WTC11 (cell line): ENCODE measurements at regions not wholly inside any gene's neighbourhood (a gene's known extent, or its start where the extent isn't known, plus 50 kb on each side); places are given as distances from the start of the nearest gene placed in this dataset.

Experiments
- ATAC-seq: fragments of 200-7000 bp; cut with Tn5 transposase; 2 replicates; pipeline ENCODE4 v1.10.0; 2021; ENCODE audit warnings: mild to moderate bottlenecking, moderate library complexity
- CTCF ChIA-PET: fragments of 300-600 bp; sonication (Branson Sonifier 250); formaldehyde crosslinking; loops from one replicate; lab custom pipeline; 2021; ENCODE audit warnings: antibody characterized with exemption; lab: Charles Lee
- POLR2A ChIA-PET: fragments of 350-600 bp; sonication (Branson Sonifier 250); formaldehyde crosslinking; loops from one replicate; lab custom pipeline; 2021; ENCODE audit warnings: antibody characterized with exemption; lab: Charles Lee
- DNase-seq: peaks from one replicate; pipeline ENCODE4 v3.0.0; 2021; ENCODE audit warnings: low spot score
- H3K27ac Mint-ChIP-seq: 2 replicates; pipeline ENCODE4 v1.8.0; 2021; ENCODE audit warnings: mixed read lengths
- H3K27me3 Mint-ChIP-seq: 2 replicates; pipeline ENCODE4 v1.8.0; 2021; ENCODE audit warnings: low read depth, mild to moderate bottlenecking, moderate library complexity, mixed read lengths
- H3K36me3 Mint-ChIP-seq: 2 replicates; pipeline ENCODE4 v1.8.0; 2021; ENCODE audit warnings: mixed read lengths
- H3K4me1 Mint-ChIP-seq: 2 replicates; pipeline ENCODE4 v1.8.0; 2022; ENCODE audit warnings: mixed read lengths
- H3K4me3 Mint-ChIP-seq: 2 replicates; pipeline ENCODE4 v1.8.0; 2021; ENCODE audit warnings: mild to moderate bottlenecking, moderate library complexity, mixed read lengths
- H3K9me3 Mint-ChIP-seq: 2 replicates; pipeline ENCODE4 v1.8.0; 2021; ENCODE audit warnings: mixed read lengths
- EMX1 ChIP-seq: fragments of 250-450 bp; sonication (Bioruptor Pico); IDR thresholded peaks from 2 replicates; pipeline ENCODE4 v1.8.0; 2021; ENCODE audit warnings: mild to moderate bottlenecking
- ESRRA ChIP-seq: sonication (generic); formaldehyde crosslinking; IDR thresholded peaks from 2 replicates; pipeline ENCODE4 v1.8.1; 2022; ENCODE audit warnings: mild to moderate bottlenecking, missing genetic modification reagents, borderline replicate concordance
- HMGA2 ChIP-seq: fragments of 250-450 bp; sonication (Bioruptor Pico); IDR thresholded peaks from 2 replicates; pipeline ENCODE4 v1.4.0; 2021; ENCODE audit warnings: mild to moderate bottlenecking, moderate library complexity
- JUN ChIP-seq: sonication (generic); formaldehyde crosslinking; IDR thresholded peaks from 2 replicates; pipeline ENCODE4 v1.8.0; 2023; ENCODE audit warnings: mild to moderate bottlenecking, missing genetic modification reagents
- MYBL2 ChIP-seq: sonication (generic); formaldehyde crosslinking; IDR thresholded peaks from 2 replicates; pipeline ENCODE4 v1.8.1; 2023; ENCODE audit warnings: mild to moderate bottlenecking, moderate library complexity, missing genetic modification reagents
- RELA ChIP-seq: sonication (generic); formaldehyde crosslinking; IDR thresholded peaks from 2 replicates; pipeline ENCODE4 v1.8.1; 2022; ENCODE audit warnings: missing genetic modification reagents, mild to moderate bottlenecking, borderline replicate concordance
- TCF7 ChIP-seq: sonication (generic); formaldehyde crosslinking; IDR thresholded peaks from 2 replicates; pipeline ENCODE4 v1.8.0; 2022; ENCODE audit warnings: mild to moderate bottlenecking, low read depth, missing genetic modification reagents, moderate library complexity
- USF2 ChIP-seq: sonication (generic); formaldehyde crosslinking; IDR thresholded peaks from 2 replicates; pipeline ENCODE4 v1.8.1; 2023; ENCODE audit warnings: mild to moderate bottlenecking, missing genetic modification reagents, moderate library complexity
- ZBTB43 ChIP-seq: sonication (generic); formaldehyde crosslinking; IDR thresholded peaks from 2 replicates; pipeline ENCODE4 v1.8.1; 2023; ENCODE audit warnings: mild to moderate bottlenecking, missing genetic modification reagents
- ZNF138 ChIP-seq: sonication (generic); formaldehyde crosslinking; conservative IDR thresholded peaks from 2 replicates; pipeline ENCODE4 v1.8.1; 2022; ENCODE audit warnings: mild to moderate bottlenecking, moderate library complexity, missing genetic modification reagents
- ZNF416 ChIP-seq: fragments of 250-450 bp; sonication (Bioruptor Pico); IDR thresholded peaks from 2 replicates; pipeline ENCODE4 v1.9.0; 2021; ENCODE audit warnings: mild to moderate bottlenecking, inconsistent platforms
- ZSCAN18 ChIP-seq: fragments of 250-450 bp; sonication (Bioruptor Pico); IDR thresholded peaks from 2 replicates; pipeline ENCODE4 v2.1.2; 2022; ENCODE audit warnings: mild to moderate bottlenecking, moderate library complexity
- TF ChIP-seq, protein P1 (sequence below): sonication (generic); formaldehyde crosslinking; conservative IDR thresholded peaks from 2 replicates; pipeline ENCODE4 v1.8.1; 2023; ENCODE audit warnings: mild to moderate bottlenecking, low read depth, missing genetic modification reagents, moderate library complexity
- TF ChIP-seq, protein P2 (sequence below): sonication (generic); formaldehyde crosslinking; IDR thresholded peaks from 2 replicates; pipeline ENCODE4 v1.8.1; 2023; ENCODE audit warnings: mild to moderate bottlenecking, missing genetic modification reagents
- TF ChIP-seq, protein P3 (sequence below): sonication (generic); formaldehyde crosslinking; IDR thresholded peaks from 2 replicates; pipeline ENCODE4 v1.8.0; 2022; ENCODE audit warnings: mild to moderate bottlenecking, missing genetic modification reagents
- TF ChIP-seq, protein P4 (sequence below): sonication (generic); formaldehyde crosslinking; IDR thresholded peaks from 2 replicates; pipeline ENCODE4 v1.8.0; 2022; ENCODE audit warnings: mild to moderate bottlenecking, missing genetic modification reagents
- TF ChIP-seq, protein P5 (sequence below): sonication (generic); formaldehyde crosslinking; IDR thresholded peaks from 2 replicates; pipeline ENCODE4 v1.8.1; 2022; ENCODE audit warnings: mild to moderate bottlenecking, moderate library complexity, missing genetic modification reagents

- Mint-ChIP-seq H3K27ac (no peak overlapping the region), H3K27me3 (no peaks in the 10 kb centered on the region; the same call in 1 of the 2 replicates), H3K36me3 (no peaks in the 10 kb centered on the region), H3K4me1 (peaks cover 10% of the 10 kb centered on the region), H3K9me3 (peaks cover 7% of the 10 kb centered on the region), H3K4me3 (no peak overlapping the region)
- no peak for ATAC-seq
- DNase-seq: no peak
- TF ChIP-seq, protein P1, sequence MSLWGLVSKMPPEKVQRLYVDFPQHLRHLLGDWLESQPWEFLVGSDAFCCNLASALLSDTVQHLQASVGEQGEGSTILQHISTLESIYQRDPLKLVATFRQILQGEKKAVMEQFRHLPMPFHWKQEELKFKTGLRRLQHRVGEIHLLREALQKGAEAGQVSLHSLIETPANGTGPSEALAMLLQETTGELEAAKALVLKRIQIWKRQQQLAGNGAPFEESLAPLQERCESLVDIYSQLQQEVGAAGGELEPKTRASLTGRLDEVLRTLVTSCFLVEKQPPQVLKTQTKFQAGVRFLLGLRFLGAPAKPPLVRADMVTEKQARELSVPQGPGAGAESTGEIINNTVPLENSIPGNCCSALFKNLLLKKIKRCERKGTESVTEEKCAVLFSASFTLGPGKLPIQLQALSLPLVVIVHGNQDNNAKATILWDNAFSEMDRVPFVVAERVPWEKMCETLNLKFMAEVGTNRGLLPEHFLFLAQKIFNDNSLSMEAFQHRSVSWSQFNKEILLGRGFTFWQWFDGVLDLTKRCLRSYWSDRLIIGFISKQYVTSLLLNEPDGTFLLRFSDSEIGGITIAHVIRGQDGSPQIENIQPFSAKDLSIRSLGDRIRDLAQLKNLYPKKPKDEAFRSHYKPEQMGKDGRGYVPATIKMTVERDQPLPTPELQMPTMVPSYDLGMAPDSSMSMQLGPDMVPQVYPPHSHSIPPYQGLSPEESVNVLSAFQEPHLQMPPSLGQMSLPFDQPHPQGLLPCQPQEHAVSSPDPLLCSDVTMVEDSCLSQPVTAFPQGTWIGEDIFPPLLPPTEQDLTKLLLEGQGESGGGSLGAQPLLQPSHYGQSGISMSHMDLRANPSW (CRISPR knock-in tag): no peak
- TF ChIP-seq, protein P2, sequence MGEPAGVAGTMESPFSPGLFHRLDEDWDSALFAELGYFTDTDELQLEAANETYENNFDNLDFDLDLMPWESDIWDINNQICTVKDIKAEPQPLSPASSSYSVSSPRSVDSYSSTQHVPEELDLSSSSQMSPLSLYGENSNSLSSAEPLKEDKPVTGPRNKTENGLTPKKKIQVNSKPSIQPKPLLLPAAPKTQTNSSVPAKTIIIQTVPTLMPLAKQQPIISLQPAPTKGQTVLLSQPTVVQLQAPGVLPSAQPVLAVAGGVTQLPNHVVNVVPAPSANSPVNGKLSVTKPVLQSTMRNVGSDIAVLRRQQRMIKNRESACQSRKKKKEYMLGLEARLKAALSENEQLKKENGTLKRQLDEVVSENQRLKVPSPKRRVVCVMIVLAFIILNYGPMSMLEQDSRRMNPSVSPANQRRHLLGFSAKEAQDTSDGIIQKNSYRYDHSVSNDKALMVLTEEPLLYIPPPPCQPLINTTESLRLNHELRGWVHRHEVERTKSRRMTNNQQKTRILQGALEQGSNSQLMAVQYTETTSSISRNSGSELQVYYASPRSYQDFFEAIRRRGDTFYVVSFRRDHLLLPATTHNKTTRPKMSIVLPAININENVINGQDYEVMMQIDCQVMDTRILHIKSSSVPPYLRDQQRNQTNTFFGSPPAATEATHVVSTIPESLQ (CRISPR knock-in tag): no peak
- TF ChIP-seq JUN (CRISPR knock-in tag) (no peak), RELA (CRISPR knock-in tag) (no peak), ZNF138 (CRISPR knock-in tag) (no peak), ZNF416 (CRISPR knock-in tag) (no peak), MYBL2 (CRISPR knock-in tag) (no peak), ESRRA (no peak), USF2 (CRISPR knock-in tag) (no peak), ZBTB43 (CRISPR knock-in tag) (no peak), TCF7 (CRISPR knock-in tag) (no peak), HMGA2 (CRISPR knock-in tag) (no peak), ZSCAN18 (no peak), EMX1 (CRISPR knock-in tag) (no peak)
- CTCF ChIA-PET: no interaction called here
- POLR2A ChIA-PET: no interaction called here
Observed at GRCh38 chr6:4518506-4518905, 257.7 kb upstream of the CDYL start.

- POLR2A ChIA-PET: no interaction called here
- no peak overlapping the region for H3K4me3 Mint-ChIP-seq
- TF ChIP-seq, protein P3, sequence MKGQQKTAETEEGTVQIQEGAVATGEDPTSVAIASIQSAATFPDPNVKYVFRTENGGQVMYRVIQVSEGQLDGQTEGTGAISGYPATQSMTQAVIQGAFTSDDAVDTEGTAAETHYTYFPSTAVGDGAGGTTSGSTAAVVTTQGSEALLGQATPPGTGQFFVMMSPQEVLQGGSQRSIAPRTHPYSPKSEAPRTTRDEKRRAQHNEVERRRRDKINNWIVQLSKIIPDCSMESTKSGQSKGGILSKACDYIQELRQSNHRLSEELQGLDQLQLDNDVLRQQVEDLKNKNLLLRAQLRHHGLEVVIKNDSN (CRISPR knock-in tag): no peak
- TF ChIP-seq, protein P4, sequence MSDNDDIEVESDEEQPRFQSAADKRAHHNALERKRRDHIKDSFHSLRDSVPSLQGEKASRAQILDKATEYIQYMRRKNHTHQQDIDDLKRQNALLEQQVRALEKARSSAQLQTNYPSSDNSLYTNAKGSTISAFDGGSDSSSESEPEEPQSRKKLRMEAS (CRISPR knock-in tag): no peak
- TF ChIP-seq, protein P5, sequence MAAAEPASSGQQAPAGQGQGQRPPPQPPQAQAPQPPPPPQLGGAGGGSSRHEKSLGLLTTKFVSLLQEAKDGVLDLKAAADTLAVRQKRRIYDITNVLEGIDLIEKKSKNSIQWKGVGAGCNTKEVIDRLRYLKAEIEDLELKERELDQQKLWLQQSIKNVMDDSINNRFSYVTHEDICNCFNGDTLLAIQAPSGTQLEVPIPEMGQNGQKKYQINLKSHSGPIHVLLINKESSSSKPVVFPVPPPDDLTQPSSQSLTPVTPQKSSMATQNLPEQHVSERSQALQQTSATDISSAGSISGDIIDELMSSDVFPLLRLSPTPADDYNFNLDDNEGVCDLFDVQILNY (CRISPR knock-in tag): no peak
- TF ChIP-seq, all 79 proteins: peak for 0
- Mint-ChIP-seq H3K36me3 (no peaks in the 10 kb centered on the region), H3K27me3 (peaks cover 11% of the 10 kb centered on the region), H3K27ac (no peak overlapping the region), H3K9me3 (peaks cover 7% of the 10 kb centered on the region), H3K4me1 (peaks cover 16% of the 10 kb centered on the region)
- no peak for DNase-seq
- ATAC-seq: no peak
- CTCF ChIA-PET: interaction anchor here (1.3 kb wide), 1 partner anchor 12 kb away, joined by 6 read pairs; no protein-coding TSS in a partner anchor
Observed at GRCh38 chr6:4516206-4516605, 260.0 kb upstream of the CDYL start.
